Glutamatergic neuron (in vitro differentiated cells): ENCODE measurements at regions not wholly inside any gene's neighbourhood (a gene's known extent, or its start where the extent isn't known, plus 50 kb on each side); places are given as distances from the start of the nearest gene placed in this dataset.

Experiments used
- DNase-seq: peaks from one replicate; pipeline ENCODE4 v3.0.0; 2022
- H3K27ac Mint-ChIP-seq: one replicate; pipeline ENCODE4 v1.8.0; 2020; ENCODE audit warnings: mild to moderate bottlenecking, mixed read lengths, inconsistent platforms; ENCODE audit not compliant: unreplicated experiment
- H3K27me3 Mint-ChIP-seq: one replicate; pipeline ENCODE4 v1.8.0; 2020; ENCODE audit warnings: mild to moderate bottlenecking, moderate library complexity, mixed read lengths, inconsistent platforms; ENCODE audit not compliant: unreplicated experiment
- H3K36me3 Mint-ChIP-seq: one replicate; pipeline ENCODE4 v1.8.0; 2020; ENCODE audit warnings: mild to moderate bottlenecking, mixed read lengths, inconsistent platforms; ENCODE audit not compliant: unreplicated experiment
- H3K4me1 Mint-ChIP-seq: one replicate; pipeline ENCODE4 v1.8.0; 2020; ENCODE audit warnings: mild to moderate bottlenecking, low read depth, mixed read lengths, inconsistent platforms; ENCODE audit not compliant: unreplicated experiment
- H3K4me3 Mint-ChIP-seq: one replicate; pipeline ENCODE4 v1.8.0; 2020; ENCODE audit warnings: mild to moderate bottlenecking, mixed read lengths, inconsistent platforms; ENCODE audit not compliant: unreplicated experiment
- H3K9me3 Mint-ChIP-seq: one replicate; pipeline ENCODE4 v1.8.0; 2020; ENCODE audit warnings: mild to moderate bottlenecking, moderate library complexity, mixed read lengths, inconsistent platforms; ENCODE audit not compliant: unreplicated experiment
- TF ChIP-seq, protein P1 (sequence below): fragments of 200-600 bp; sonication (generic); IDR thresholded peaks from one replicate; pipeline ENCODE4 v1.5.0; 2021; ENCODE audit not compliant: partially characterized antibody, unreplicated experiment

DNA sequence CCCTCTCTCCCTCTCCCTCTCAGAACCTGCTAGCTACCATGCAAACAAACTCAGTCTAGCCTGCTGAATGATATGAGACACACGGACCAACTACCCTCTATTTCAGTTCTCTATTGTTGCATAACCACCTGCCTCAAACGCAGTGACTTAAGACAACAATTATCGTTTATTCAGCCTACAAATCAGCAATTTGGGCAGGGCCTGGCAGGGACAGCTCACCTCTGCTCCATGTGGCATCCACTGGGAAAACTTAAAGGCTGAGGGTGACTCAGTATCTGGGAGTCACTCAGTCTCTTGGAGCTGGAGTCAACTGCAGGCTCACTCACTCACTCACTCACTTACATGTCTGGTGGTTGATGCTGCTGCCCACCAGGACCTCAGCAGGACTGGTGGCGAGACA lies 121.3 kb downstream of the SEC16B start:
- Mint-ChIP-seq H3K4me1 (no peaks in the 10 kb centered on the region), H3K27me3 (peaks cover 2% of the 10 kb centered on the region), H3K9me3 (peaks cover 1% of the 10 kb centered on the region), H3K27ac (no peak overlapping the region), H3K36me3 (no peaks in the 10 kb centered on the region), H3K4me3 (no peak overlapping the region)
- TF ChIP-seq, protein P1, sequence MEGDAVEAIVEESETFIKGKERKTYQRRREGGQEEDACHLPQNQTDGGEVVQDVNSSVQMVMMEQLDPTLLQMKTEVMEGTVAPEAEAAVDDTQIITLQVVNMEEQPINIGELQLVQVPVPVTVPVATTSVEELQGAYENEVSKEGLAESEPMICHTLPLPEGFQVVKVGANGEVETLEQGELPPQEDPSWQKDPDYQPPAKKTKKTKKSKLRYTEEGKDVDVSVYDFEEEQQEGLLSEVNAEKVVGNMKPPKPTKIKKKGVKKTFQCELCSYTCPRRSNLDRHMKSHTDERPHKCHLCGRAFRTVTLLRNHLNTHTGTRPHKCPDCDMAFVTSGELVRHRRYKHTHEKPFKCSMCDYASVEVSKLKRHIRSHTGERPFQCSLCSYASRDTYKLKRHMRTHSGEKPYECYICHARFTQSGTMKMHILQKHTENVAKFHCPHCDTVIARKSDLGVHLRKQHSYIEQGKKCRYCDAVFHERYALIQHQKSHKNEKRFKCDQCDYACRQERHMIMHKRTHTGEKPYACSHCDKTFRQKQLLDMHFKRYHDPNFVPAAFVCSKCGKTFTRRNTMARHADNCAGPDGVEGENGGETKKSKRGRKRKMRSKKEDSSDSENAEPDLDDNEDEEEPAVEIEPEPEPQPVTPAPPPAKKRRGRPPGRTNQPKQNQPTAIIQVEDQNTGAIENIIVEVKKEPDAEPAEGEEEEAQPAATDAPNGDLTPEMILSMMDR: no peak
- DNase-seq: no peak

DNA sequence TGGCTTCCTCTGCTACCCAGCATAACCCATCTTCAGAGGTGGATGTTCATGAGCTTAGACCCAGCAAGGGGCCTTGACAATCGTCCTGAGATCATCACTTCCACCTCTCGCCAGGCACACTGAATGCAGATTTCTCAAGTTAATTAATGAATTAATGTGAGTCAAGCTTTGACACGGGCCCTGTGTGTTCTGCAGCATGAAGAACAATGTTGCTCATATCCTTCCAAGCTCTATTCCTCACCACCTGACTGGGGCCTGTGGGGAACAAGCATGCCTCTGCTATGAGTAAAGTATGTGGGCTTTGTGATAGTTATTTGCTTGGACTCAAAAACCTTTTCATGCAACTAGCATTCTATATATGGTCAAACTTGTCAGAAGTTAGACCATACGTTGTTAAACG lies 122.0 kb downstream of the SEC16B start:
- Mint-ChIP-seq H3K9me3 (peaks cover 1% of the 10 kb centered on the region), H3K4me1 (no peaks in the 10 kb centered on the region), H3K36me3 (no peaks in the 10 kb centered on the region), H3K27me3 (no peaks in the 10 kb centered on the region), H3K4me3 (no peak overlapping the region), H3K27ac (no peak overlapping the region)
- no peak for DNase-seq
- TF ChIP-seq, protein P1: no peak

DNA sequence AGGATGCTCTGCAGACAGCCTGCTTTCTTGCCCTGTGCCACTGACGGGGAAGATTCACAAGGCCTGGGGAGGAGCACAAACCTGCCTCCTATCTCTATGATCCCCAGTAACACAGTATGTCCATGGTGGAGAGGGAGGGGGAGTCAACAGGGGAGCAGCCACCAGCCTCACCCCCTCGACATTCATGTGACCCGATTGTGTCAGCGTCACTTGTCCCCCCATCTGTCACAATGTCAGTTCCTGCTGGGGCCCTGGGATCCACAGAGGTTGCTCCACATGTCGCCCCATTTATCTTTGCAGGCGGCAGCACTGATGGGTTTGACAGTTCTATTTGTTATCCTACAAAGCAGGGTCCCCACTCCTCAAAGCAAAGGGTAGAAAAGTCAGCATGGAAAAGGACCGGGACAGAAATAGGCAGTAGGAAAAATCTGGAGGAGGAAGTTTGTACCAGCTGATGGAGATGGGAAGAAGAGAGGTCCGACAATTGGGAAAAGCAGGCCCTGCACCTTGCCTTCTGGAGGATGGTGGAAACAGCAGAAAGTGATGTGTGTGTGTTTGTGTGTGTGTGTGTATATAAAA lies 130.9 kb downstream of the SEC16B start:
- Mint-ChIP-seq H3K9me3 (no peaks in the 10 kb centered on the region), H3K4me3 (no peak overlapping the region), H3K36me3 (peaks cover 5% of the 10 kb centered on the region), H3K27me3 (peaks cover 6% of the 10 kb centered on the region), H3K27ac (no peak overlapping the region), H3K4me1 (peaks cover 3% of the 10 kb centered on the region)
- no peak for DNase-seq
- TF ChIP-seq, protein P1: no peak

DNA sequence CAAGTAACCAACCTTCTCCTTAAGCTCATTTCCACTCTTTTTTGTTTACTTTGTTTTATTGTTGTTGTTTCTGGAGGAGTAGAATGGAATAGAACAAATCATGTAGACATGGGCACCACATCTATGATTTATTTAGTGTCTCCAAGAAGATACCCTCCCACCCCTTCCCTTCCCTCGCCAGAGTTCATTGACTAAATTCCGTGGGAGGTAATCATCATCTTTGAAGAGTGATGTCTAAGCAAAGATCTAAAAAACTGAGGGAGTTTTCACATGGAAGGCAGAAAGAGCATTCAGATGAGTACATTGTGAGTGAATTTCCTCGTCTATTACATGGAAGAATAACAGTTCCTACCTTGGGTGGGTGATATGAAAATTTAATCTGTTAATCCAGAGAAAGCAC lies 136.2 kb downstream of the SEC16B start:
- peaks cover 11% of the 10 kb centered on the region for H3K36me3 Mint-ChIP-seq
- TF ChIP-seq, protein P1: no peak
- H3K9me3 Mint-ChIP-seq: no peaks in the 10 kb centered on the region
- no peak overlapping the region for H3K27ac Mint-ChIP-seq
- DNase-seq: no peak
- no peak overlapping the region for H3K4me3 Mint-ChIP-seq
- H3K4me1 Mint-ChIP-seq: peaks cover 3% of the 10 kb centered on the region
- peaks cover 3% of the 10 kb centered on the region for H3K27me3 Mint-ChIP-seq

DNA sequence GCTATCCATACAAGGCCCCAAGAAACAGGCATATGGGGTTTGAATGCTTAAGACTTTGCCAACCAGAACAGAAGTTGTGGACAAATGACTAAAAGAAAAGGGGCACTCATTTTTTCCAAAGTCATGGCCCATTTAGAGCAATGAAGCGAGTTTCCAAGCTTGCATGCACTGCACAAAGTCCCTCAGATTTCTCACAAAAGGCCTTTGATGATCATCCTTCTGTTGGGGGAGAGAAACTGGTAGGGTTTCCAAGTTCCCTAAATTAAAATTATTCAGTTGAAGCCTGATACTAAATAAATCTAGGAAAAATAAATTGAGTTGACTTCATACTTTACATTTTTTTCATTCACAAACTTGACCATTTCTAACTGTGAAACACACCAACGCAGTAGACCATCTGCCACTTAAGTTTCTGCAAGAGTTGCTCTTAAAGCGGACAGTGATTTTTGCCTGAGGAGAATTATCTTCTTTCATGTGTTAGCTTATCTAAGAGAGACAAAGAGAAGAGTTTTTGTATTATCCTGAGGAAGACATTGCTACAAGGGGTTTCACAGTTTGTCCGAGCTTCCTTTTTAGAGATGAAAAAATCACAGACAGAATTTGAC lies 139.2 kb downstream of the SEC16B start:
- no peaks in the 10 kb centered on the region for H3K27me3 Mint-ChIP-seq
- H3K36me3 Mint-ChIP-seq: peaks cover 11% of the 10 kb centered on the region
- TF ChIP-seq, protein P1: no peak
- DNase-seq: no peak
- no peak overlapping the region for H3K27ac Mint-ChIP-seq
- no peak overlapping the region for H3K4me3 Mint-ChIP-seq
- peaks cover 3% of the 10 kb centered on the region for H3K4me1 Mint-ChIP-seq
- H3K9me3 Mint-ChIP-seq: no peaks in the 10 kb centered on the region
